Natural killer cell (primary cell): ENCODE measurements at regions not wholly inside any gene's neighbourhood (a gene's known extent, or its start where the extent isn't known, plus 50 kb on each side); places are given as distances from the start of the nearest gene placed in this dataset.

Experiments used
- ATAC-seq, 3 donors: fragments of 150-1000 bp in 2 of 3; fragments of 200-7000 bp in 1 of 3; cut with Tn5 transposase; 1 replicate in 1 of 3; 2 replicates in 2 of 3; pipeline ENCODE4 v1.10.0; 2021; ENCODE audit warnings: mild to moderate bottlenecking in 2 of 3, moderate library complexity in 2 of 3
- DNase-seq, 2 donors: peaks; one replicate each; pipeline versions ENCODE4 v3.0.0 to v3.0.0-alpha.2; 2013 to 2021; ENCODE audit warnings: mixed read lengths in 1 of 2
- H3K27ac ChIP-seq: one replicate; pipeline ENCODE4 v1.5.1; 2013; ENCODE audit warnings: mild to moderate bottlenecking, low read length
- H3K27me3 ChIP-seq: one replicate; pipeline ENCODE4 v1.6.1; 2013; ENCODE audit warnings: low read length; ENCODE audit not compliant: control insufficient read depth, insufficient read depth
- H3K36me3 ChIP-seq: one replicate; pipeline ENCODE4 v1.6.1; 2013; ENCODE audit warnings: low read length; ENCODE audit not compliant: control insufficient read depth, insufficient read depth
- H3K4me1 ChIP-seq: one replicate; pipeline ENCODE4 v1.6.1; 2013; ENCODE audit warnings: low read length; ENCODE audit not compliant: control insufficient read depth, insufficient read depth
- H3K4me3 ChIP-seq: one replicate; pipeline ENCODE4 v1.5.1; 2013; ENCODE audit warnings: low read length
- H3K9me3 ChIP-seq: one replicate; pipeline ENCODE4 v1.6.1; 2013; ENCODE audit warnings: low read length; ENCODE audit not compliant: control insufficient read depth, insufficient read depth
- H3K27ac Mint-ChIP-seq, 2 donors: one replicate each; pipeline ENCODE4 v1.8.0; 2022; ENCODE audit warnings: mild to moderate bottlenecking in 2 of 2, mixed read lengths in 2 of 2, moderate library complexity in 1 of 2
- H3K27me3 Mint-ChIP-seq, 2 donors: one replicate each; pipeline ENCODE4 v1.8.0; 2022; ENCODE audit warnings: low read depth in 2 of 2, mixed read lengths in 2 of 2
- H3K36me3 Mint-ChIP-seq: one replicate; pipeline ENCODE4 v1.8.0; 2022; ENCODE audit warnings: mixed read lengths
- H3K4me1 Mint-ChIP-seq, 2 donors: one replicate each; pipeline ENCODE4 v1.8.0; 2022; ENCODE audit warnings: mixed read lengths in 2 of 2
- H3K4me3 Mint-ChIP-seq: one replicate; pipeline ENCODE4 v1.8.0; 2022; ENCODE audit warnings: mild to moderate bottlenecking, moderate library complexity, mixed read lengths
- H3K9me3 Mint-ChIP-seq, 2 donors: one replicate each; pipeline ENCODE4 v1.8.0; 2022; ENCODE audit warnings: mixed read lengths in 2 of 2
- whole genome bisulfite sequencing: methylation state at CpG from one replicate; pipeline ENCODE4 v1.1.7; 2013; ENCODE audit warnings: missing lambda C conversion rate; ENCODE audit not compliant: insufficient coverage; 5-methylcytosine and 5-hydroxymethylcytosine counted together
- intact Hi-C: fragments of 100-400 bp; cut with micrococcal nuclease; formaldehyde crosslinking; loops from one replicate; pipeline ENCODE4 v1.14.2; 2022
- TF ChIP-seq, protein P1 (sequence below): fragments of 200-600 bp; IDR thresholded peaks from one replicate; pipeline ENCODE4 v1.8.0; 2022; ENCODE audit warnings: antibody characterized with exemption

DNA sequence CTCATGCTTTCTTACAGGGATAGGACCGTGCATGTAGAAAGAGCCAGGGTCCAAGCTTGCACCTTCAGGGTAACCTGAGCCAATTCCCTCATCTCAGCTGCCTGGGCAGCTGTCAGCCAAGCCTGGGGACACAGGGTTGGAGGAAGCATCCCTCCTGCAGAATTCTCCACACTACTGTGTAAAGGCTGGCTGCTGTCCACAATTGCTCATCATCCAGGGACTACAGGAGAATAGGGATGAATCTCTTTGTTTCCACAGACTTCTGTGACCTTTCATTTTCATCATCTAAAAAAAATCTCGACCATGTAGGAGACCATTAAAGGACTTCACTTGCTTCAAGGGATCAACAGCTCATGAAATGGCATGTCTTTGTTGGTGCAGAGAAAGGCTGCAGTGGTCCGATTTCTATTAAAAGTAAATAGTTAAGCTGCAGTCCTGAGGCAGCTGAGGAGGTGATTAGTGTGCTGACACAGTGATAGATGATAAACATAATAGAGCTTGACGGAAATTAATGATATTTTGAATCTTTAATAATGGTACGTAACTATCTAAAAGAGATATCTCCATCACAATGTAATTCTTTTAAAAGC is 74.4 kb upstream of the COPS8 start:
- intact Hi-C loops = no loop called here
- Mint-ChIP-seq H3K27me3 (peaks cover 12 to 30% of the 10 kb centered on the region in 2 donors), H3K4me1 (no peaks in the 10 kb centered on the region), H3K9me3 (no peaks in the 10 kb centered on the region), H3K36me3 (no peaks in the 10 kb centered on the region), H3K27ac (no peak overlapping the region), H3K4me3 (no peak overlapping the region)
- no peaks in the 10 kb centered on the region for H3K4me1 ChIP-seq
- ATAC-seq = no peak
- DNase-seq = no peak
- H3K4me3 ChIP-seq = no peak overlapping the region
- no peaks in the 10 kb centered on the region for H3K36me3 ChIP-seq
- 80% methylated on average over 3 of the region's 5 CpGs for WGBS
- TF ChIP-seq, protein P1, sequence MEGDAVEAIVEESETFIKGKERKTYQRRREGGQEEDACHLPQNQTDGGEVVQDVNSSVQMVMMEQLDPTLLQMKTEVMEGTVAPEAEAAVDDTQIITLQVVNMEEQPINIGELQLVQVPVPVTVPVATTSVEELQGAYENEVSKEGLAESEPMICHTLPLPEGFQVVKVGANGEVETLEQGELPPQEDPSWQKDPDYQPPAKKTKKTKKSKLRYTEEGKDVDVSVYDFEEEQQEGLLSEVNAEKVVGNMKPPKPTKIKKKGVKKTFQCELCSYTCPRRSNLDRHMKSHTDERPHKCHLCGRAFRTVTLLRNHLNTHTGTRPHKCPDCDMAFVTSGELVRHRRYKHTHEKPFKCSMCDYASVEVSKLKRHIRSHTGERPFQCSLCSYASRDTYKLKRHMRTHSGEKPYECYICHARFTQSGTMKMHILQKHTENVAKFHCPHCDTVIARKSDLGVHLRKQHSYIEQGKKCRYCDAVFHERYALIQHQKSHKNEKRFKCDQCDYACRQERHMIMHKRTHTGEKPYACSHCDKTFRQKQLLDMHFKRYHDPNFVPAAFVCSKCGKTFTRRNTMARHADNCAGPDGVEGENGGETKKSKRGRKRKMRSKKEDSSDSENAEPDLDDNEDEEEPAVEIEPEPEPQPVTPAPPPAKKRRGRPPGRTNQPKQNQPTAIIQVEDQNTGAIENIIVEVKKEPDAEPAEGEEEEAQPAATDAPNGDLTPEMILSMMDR = no peak
- H3K9me3 ChIP-seq = no peaks in the 10 kb centered on the region
- no peaks in the 10 kb centered on the region for H3K27me3 ChIP-seq
- H3K27ac ChIP-seq = no peak overlapping the region

DNA sequence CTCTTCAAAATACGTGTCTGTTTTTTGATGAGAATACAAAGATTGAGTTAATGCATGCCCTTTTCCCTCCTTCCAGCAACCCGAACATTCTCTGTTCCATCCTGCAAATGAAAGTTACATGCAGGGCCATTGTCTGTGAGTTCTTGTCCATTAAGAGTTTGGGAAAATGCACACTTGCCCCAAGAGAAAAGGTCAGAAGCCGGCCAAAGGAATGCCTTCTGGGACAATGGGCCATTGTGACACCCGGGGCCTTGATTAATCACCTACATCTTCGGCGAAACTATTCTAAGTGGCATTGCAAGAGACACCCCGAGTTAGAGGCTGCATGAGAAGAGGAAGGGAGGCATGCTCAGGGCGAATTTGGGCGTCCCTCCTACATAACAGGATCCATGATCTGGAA is 73.7 kb upstream of the COPS8 start:
- H3K9me3 Mint-ChIP-seq = no peaks in the 10 kb centered on the region
- no peak for ATAC-seq

DNA sequence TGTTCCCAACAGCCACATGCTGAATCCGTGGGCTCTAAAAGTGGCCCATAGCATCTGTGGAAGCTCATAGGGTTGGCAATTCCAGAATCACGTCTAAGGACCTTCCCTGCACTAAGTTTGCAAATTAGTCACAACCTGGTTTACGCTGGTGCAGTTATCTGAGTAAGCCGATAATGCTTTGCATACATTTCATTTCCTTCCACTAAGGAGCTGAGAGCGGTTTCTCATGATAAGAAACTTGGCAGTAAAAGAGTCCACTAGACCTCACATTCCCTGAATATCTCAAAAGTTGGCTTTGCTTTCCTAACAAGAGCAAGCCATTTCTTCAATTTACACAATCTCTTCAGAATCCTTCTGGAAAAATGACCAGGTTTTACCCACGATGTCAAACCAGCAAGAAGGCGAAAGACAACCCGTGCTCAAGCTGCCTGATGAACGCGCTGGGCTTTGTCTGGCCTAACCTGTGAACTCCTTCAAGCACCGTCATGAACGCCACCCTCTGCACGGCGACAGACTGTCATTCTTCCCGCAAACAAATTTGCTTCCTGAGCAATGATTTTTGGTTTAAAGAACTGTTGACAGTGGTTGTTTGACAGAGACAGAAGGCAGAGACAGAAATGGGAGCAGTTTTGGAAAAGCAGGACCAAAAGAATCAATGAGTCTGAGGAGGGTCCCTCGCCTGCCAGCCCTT is 73.0 kb upstream of the COPS8 start:
- ATAC-seq (no peak), DNase-seq (no peak)
- H3K27ac ChIP-seq = no peak overlapping the region
- no peak overlapping the region for H3K4me3 ChIP-seq
- no peaks in the 10 kb centered on the region for H3K36me3 ChIP-seq
- no peaks in the 10 kb centered on the region for H3K9me3 ChIP-seq
- no peaks in the 10 kb centered on the region for H3K9me3 Mint-ChIP-seq
- H3K4me3 Mint-ChIP-seq = no peak overlapping the region
- no peaks in the 10 kb centered on the region for H3K4me1 Mint-ChIP-seq
- intact Hi-C loops = no loop called here
- no peaks in the 10 kb centered on the region for H3K27me3 ChIP-seq
- WGBS = 58% methylated on average over 16 of the region's 16 CpGs
- H3K27ac Mint-ChIP-seq = no peak overlapping the region
- no peaks in the 10 kb centered on the region for H3K4me1 ChIP-seq
- H3K27me3 Mint-ChIP-seq = peaks cover 12 to 30% of the 10 kb centered on the region in 2 donors
- TF ChIP-seq, protein P1 = no peak
- no peaks in the 10 kb centered on the region for H3K36me3 Mint-ChIP-seq

More for the DNA sequence above, 73.7 kb upstream of the COPS8 start:
- H3K27me3 Mint-ChIP-seq = peaks cover 12 to 30% of the 10 kb centered on the region in 2 donors
- Histone ChIP-seq H3K4me1 (no peaks in the 10 kb centered on the region), H3K36me3 (no peaks in the 10 kb centered on the region), H3K4me3 (no peak overlapping the region), H3K9me3 (no peaks in the 10 kb centered on the region), H3K27ac (no peak overlapping the region), H3K27me3 (no peaks in the 10 kb centered on the region)
- H3K36me3 Mint-ChIP-seq = no peaks in the 10 kb centered on the region
- TF ChIP-seq, protein P1 = no peak
- intact Hi-C loops = no loop called here
- H3K27ac Mint-ChIP-seq = no peak overlapping the region
- DNase-seq = no peak
- no peak overlapping the region for H3K4me3 Mint-ChIP-seq
- 74% methylated on average over 7 of the region's 9 CpGs for WGBS
- H3K4me1 Mint-ChIP-seq = no peaks in the 10 kb centered on the region
